Skeletal muscle satellite cell (primary cell): ENCODE measurements at regions not wholly inside any gene's neighbourhood (a gene's known extent, or its start where the extent isn't known, plus 50 kb on each side); places are given as distances from the start of the nearest gene placed in this dataset.
"Not testable (repeated sequence)": the region's sequence is repeated elsewhere in the genome, so short reads cannot be mapped to it uniquely, and the experiment has no call there.

Source experiments
- H3K27me3 ChIP-seq: 2 replicates; pipeline ENCODE4 v1.7.0; 2013; ENCODE audit warnings: low read length; ENCODE audit not compliant: control insufficient read depth, insufficient read depth
- H3K36me3 ChIP-seq: 2 replicates; pipeline ENCODE4 v1.7.0; 2013; ENCODE audit warnings: mild to moderate bottlenecking, control low read depth, low read length; ENCODE audit not compliant: insufficient read depth
- H3K4me1 ChIP-seq: 2 replicates; pipeline ENCODE4 v1.7.0; 2013; ENCODE audit warnings: low read length; ENCODE audit not compliant: control insufficient read depth, insufficient read depth
- H3K4me2 ChIP-seq: 2 replicates; pipeline ENCODE4 v1.7.0; 2013; ENCODE audit warnings: mild to moderate bottlenecking, low read length
- H3K4me3 ChIP-seq: 2 replicates; pipeline ENCODE4 v1.7.0; 2013; ENCODE audit warnings: low read length
- H3K9ac ChIP-seq: 2 replicates; pipeline ENCODE4 v1.7.0; 2013; ENCODE audit warnings: mild to moderate bottlenecking, low read depth, low read length, moderate library complexity
- H3K9me3 ChIP-seq: replicated peaks from 2 replicates; pipeline ENCODE4 v1.7.0; 2013; ENCODE audit warnings: mild to moderate bottlenecking, control low read depth, low read length

DNA sequence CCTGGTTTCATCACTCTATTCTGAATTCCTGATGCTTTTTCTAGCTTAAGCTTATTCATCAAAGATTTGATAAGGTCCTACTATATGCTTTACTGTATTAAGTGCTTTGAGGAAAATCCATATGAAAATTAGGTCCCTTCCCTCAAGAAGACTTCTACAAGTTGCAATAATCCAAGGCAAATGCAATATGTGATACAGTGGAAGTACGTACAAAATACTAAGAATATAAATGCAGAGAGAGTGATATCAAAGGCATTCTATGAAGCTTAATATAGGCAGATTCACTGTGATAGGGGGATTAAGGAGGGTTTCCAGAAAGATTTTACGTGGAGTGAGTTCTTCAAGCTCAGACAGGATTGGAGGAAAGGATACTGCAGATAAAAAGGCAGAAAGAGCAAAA lies 142.1 kb downstream of the C6orf118 start:
- Histone ChIP-seq H3K9ac (no peak overlapping the region), H3K4me1 (no peaks in the 10 kb centered on the region), H3K4me3 (no peak overlapping the region), H3K36me3 (no peaks in the 10 kb centered on the region), H3K27me3 (no peaks in the 10 kb centered on the region), H3K9me3 (no peaks in the 10 kb centered on the region), H3K4me2 (no peak overlapping the region)

DNA sequence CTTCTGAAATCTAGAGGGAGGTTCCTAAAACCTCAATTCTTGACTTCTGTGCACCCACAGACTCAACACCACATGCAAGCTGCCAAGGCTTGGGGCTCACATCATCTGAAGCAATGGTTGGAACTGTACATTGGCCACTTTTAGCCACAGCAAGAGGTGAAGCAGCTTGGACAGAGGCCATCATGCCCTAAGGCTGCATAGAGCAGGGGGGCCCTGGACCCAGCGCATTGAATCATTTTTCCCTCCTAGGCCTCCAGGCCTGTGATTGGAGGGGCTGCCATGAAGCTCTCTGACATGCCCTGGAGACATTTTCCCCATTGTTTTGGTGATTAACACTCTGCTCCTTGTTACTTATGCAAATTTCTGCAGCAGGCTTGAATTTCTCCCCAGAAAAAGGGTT lies 145.9 kb downstream of the C6orf118 start:
- Histone ChIP-seq H3K27me3 (no peaks in the 10 kb centered on the region), H3K9me3 (no peaks in the 10 kb centered on the region), H3K9ac (no peak overlapping the region), H3K4me2 (no peak overlapping the region), H3K36me3 (no peaks in the 10 kb centered on the region), H3K4me1 (no peaks in the 10 kb centered on the region), H3K4me3 (no peak overlapping the region)

DNA sequence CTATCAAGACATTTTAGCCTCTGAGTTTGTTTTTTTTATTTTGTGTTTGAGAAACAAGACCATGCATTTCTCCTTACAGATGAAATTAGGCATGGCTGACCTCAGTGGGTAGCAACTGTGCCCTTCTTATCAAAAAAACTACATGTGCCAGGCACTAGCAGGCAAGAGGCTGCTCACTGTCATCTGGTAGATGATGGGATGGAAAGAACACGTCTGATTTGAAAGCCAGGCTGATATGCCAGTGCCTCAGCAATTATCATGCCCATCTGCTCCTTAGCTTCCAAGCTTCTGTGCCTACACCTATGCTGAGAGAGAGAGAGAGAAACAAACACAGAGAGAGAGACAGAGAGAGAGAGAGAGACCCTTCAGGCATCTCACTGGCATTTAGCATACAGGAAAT lies 149.9 kb downstream of the C6orf118 start:
- H3K4me2 ChIP-seq = no peak overlapping the region
- no peaks in the 10 kb centered on the region for H3K27me3 ChIP-seq
- H3K4me3 ChIP-seq = no peak overlapping the region
- H3K4me1 ChIP-seq = no peaks in the 10 kb centered on the region
- H3K9me3 ChIP-seq = no peaks in the 10 kb centered on the region
- no peaks in the 10 kb centered on the region for H3K36me3 ChIP-seq
- no peak overlapping the region for H3K9ac ChIP-seq

DNA sequence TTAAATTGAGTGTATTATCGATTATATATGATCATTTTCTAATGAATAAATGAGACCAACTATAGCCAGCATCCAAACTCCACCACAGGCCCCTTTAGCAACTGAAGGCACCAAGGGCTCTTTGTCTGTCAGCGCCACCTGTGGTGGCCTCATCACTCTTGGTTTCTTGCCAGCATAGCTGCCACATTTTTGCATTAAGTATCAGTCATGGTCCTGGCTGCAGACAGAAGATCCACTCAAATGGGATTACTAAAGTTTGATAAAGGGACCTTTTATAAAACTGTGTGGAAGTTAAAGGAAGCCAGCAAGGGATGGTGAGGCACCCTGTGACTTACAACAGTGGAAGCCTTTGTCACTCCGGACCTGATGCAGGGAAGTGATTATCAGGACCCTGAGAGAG lies 162.9 kb downstream of the C6orf118 start:
- no peak overlapping the region for H3K4me3 ChIP-seq
- no peaks in the 10 kb centered on the region for H3K4me1 ChIP-seq
- H3K9ac ChIP-seq = no peak overlapping the region
- no peaks in the 10 kb centered on the region for H3K27me3 ChIP-seq
- no peak overlapping the region for H3K4me2 ChIP-seq
- no peaks in the 10 kb centered on the region for H3K9me3 ChIP-seq
- H3K36me3 ChIP-seq = no peaks in the 10 kb centered on the region

DNA sequence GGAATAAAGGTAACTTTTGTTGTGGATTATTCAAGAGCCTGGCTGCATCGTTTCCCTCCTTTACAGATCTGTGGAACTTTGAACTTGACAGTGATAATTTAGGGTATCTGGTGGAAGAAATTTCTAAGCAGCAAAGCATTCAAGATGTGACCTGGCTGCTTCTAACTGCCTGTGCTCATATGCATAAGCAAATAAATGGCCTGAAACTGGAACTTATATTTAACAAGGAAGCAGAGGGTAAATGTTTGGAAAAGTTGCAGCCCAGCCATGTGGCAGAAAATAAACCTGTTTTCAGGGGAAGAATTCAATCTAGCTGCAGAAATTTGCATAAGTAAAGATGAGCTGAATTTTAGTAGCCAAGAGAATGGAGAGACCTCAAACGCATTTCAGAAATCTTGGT lies 173.5 kb downstream of the C6orf118 start:
- H3K4me3 ChIP-seq = no peak overlapping the region
- H3K9me3 ChIP-seq = no peaks in the 10 kb centered on the region
- H3K4me2 ChIP-seq = no peak overlapping the region
- H3K36me3 ChIP-seq = no peaks in the 10 kb centered on the region
- no peaks in the 10 kb centered on the region for H3K4me1 ChIP-seq
- H3K27me3 ChIP-seq = no peaks in the 10 kb centered on the region
- no peak overlapping the region for H3K9ac ChIP-seq

DNA sequence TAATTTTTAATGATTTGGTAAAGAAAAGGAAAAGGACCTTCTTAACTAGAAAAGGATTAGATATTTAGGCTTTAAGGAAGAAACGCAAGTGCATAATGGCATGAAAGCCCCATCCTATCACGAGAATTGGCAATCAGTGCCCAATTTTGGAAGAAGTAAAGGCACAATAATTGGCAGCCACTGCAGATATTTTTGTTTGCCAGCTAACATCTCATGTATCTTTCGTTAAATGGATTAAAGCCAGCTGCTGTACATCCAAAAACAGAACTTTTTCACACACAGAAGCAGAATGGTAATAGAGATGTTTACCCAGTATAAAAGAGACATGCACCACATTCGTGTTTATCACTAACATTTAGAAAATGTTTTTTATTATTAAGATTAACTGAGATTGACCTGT lies 180.3 kb downstream of the C6orf118 start:
- no peak overlapping the region for H3K4me3 ChIP-seq

DNA sequence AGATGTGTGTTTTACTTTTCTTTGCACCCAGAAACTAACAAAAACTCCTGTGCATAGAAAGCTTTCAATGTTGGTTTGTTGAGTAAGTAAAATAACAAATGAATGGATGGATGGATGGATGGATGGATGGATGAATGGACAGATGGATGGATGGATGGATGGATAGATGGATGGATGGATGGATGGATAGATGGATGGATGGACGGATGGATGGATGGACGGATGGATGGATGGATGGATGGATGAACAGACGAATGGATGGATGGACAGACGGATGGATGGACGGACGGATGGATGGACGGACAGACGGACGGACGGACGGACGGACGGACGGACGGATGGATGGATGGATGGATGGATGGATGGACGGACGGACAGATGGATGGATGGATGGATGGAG lies 181.7 kb downstream of the C6orf118 start:
- H3K27me3 ChIP-seq, H3K4me2 ChIP-seq, H3K4me3 ChIP-seq, H3K9me3 ChIP-seq, H3K4me1 ChIP-seq, H3K9ac ChIP-seq, H3K36me3 ChIP-seq: not testable (repeated sequence)

More for the DNA sequence above, 180.3 kb downstream of the C6orf118 start:
- no peak overlapping the region for H3K4me2 ChIP-seq
- no peak overlapping the region for H3K9ac ChIP-seq
- H3K9me3 ChIP-seq = no peaks in the 10 kb centered on the region
- H3K27me3 ChIP-seq = no peaks in the 10 kb centered on the region
- no peaks in the 10 kb centered on the region for H3K36me3 ChIP-seq
- no peaks in the 10 kb centered on the region for H3K4me1 ChIP-seq

DNA sequence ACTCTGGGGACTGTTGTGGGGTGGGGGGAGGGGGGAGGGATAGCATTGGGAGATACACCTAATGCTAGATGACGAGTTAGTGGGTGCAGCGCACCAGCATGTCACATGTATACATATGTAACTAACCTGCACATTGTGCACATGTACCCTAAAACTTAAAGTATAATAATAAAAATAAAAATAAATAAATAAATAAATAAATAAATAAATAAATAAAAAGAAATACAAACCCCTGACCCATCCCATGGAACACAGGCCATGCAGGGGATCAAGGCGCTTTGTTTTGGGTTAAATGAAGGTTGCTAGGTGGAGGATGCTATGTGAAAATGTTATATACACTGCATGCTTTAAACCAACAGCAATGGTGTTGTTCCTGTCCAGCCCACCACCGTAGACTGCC lies 184.7 kb downstream of the C6orf118 start:
- H3K36me3 ChIP-seq, H3K4me1 ChIP-seq, H3K27me3 ChIP-seq, H3K9ac ChIP-seq, H3K4me2 ChIP-seq, H3K4me3 ChIP-seq, H3K9me3 ChIP-seq: not testable (repeated sequence)

DNA sequence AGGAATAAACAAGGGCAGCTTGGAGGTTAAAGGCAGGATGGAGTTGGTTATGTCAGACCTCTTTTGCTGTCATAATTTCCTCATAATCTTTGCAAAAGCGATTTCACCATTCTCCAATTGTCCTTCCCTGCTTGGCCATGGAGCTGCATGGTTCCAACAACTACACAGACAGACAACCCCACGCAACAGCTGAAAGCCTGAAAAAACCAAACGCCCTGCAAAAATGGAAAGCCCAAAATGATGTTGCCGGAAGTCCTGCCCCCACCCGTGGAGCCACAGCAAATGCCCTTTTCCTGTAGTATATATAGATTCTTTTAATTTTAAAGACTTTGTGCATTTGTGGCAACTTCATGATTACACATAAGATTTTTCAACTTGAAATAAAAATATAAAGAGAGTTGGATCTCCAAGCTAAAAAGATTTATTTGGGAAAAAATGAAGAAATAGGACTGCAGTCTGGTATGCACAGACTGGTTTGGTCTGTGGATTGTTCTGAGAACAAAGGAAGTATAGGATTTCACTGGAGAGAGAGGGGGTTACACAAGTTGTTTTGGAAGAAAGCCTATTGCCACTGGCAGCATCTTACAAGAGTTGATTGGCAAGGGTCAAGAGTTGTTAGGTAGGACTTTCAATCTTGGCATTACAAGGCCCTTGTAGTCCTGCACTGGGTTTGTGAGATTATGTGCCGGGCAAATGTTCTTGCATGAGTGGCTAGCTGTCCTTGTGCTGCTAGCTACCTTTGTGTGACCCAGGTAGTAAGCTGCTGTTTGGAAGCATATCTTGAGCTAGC lies 190.0 kb downstream of the C6orf118 start:
- no peaks in the 10 kb centered on the region for H3K36me3 ChIP-seq
- H3K4me3 ChIP-seq = no peak overlapping the region
- H3K4me2 ChIP-seq = no peak overlapping the region
- peaks cover 24% of the 10 kb centered on the region for H3K4me1 ChIP-seq
- H3K27me3 ChIP-seq = no peaks in the 10 kb centered on the region
- no peaks in the 10 kb centered on the region for H3K9me3 ChIP-seq
- peak overlapping the region; percentile 37 for H3K9ac ChIP-seq

DNA sequence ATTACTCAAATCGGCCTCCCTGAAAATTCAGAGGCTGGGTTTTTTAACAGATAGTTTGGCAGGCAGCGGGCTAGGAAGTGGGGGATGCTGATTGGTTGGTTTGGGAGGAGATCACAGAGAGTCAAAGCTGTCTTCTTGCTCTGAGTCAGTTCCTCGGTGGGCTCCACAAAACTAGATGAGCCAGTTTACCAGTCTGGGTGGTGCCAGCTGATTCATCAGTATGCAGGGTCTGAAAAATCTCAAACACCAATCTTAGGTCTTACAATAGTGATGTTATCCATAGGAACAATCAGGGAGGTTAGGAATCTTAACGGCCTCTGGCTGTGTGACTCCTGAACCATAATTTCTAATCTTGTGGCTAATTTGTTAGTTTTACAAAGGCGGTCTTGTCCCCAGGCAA lies 190.7 kb downstream of the C6orf118 start:
- Histone ChIP-seq H3K9ac (no peak overlapping the region), H3K9me3 (no peaks in the 10 kb centered on the region), H3K27me3 (no peaks in the 10 kb centered on the region), H3K4me1 (peaks cover 24% of the 10 kb centered on the region), H3K36me3 (no peaks in the 10 kb centered on the region), H3K4me2 (no peak overlapping the region), H3K4me3 (no peak overlapping the region)

DNA sequence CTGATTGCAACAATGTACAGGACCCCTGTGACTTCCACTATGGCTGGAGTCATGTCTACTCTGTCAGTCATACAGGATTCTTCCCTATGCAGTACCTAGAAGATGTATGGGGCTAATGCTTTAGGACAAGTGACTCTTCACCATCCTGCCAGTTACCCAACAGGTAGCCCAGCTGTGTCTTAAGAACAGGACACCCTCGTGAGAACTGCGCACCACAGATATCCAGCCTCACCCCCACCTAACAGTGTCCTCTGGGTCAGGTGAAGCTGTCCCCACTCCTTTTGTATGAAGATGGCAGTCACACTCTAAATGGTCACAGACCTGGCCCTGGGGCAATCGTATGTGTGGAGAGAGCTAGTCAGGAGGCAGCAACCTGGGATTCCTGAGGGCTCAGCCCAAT lies 191.6 kb downstream of the C6orf118 start:
- H3K9ac ChIP-seq = no peak overlapping the region
- H3K4me2 ChIP-seq = no peak overlapping the region
- H3K9me3 ChIP-seq = no peaks in the 10 kb centered on the region
- H3K36me3 ChIP-seq = no peaks in the 10 kb centered on the region
- peaks cover 24% of the 10 kb centered on the region for H3K4me1 ChIP-seq
- H3K27me3 ChIP-seq = no peaks in the 10 kb centered on the region
- H3K4me3 ChIP-seq = no peak overlapping the region

DNA sequence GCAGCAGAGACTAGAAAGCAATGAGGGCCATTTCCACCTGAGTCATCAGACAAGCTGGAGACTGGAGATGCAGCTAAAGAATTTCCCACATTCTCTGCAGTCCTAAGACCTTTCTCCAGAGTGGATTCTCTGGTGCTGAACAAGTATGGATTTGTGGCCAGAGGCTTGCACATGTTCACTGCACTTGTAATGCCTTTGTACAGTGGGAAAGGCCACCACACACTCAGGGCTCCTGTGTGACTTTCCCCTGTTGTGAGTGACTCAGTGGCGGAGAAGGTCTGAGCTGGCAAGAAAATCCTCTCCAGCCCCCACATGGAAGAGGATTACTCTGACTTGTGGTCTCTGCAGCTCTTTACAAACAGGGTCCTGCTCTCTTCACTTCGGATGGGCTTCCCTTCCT lies 192.3 kb downstream of the C6orf118 start:
- no peak overlapping the region for H3K4me2 ChIP-seq
- H3K4me1 ChIP-seq = peaks cover 24% of the 10 kb centered on the region
- no peaks in the 10 kb centered on the region for H3K36me3 ChIP-seq
- H3K4me3 ChIP-seq = no peak overlapping the region
- H3K9me3 ChIP-seq = no peaks in the 10 kb centered on the region
- H3K27me3 ChIP-seq = no peaks in the 10 kb centered on the region
- no peak overlapping the region for H3K9ac ChIP-seq
